ENCODE measurements at regions not wholly inside any gene's neighbourhood (a gene's known extent, or its start where the extent isn't known, plus 50 kb on each side); places are given as distances from the start of the nearest gene placed in this dataset.

- Mint-ChIP-seq H3K9me3 (no peaks in the 10 kb centered on the region), H3K4me1 (ENCODE audit: low read depth) (peaks cover 6% of the 10 kb centered on the region), H3K27me3 (ENCODE audit: low read depth) (no peaks in the 10 kb centered on the region), H3K36me3 (ENCODE audit: low read depth) (no peaks in the 10 kb centered on the region), H3K4me3 (no peak overlapping the region), H3K27ac (no peak overlapping the region)
These were observed 173.3 kb upstream of the S100G start for GRCh38 chrX:16476692-16477091.

DNA sequence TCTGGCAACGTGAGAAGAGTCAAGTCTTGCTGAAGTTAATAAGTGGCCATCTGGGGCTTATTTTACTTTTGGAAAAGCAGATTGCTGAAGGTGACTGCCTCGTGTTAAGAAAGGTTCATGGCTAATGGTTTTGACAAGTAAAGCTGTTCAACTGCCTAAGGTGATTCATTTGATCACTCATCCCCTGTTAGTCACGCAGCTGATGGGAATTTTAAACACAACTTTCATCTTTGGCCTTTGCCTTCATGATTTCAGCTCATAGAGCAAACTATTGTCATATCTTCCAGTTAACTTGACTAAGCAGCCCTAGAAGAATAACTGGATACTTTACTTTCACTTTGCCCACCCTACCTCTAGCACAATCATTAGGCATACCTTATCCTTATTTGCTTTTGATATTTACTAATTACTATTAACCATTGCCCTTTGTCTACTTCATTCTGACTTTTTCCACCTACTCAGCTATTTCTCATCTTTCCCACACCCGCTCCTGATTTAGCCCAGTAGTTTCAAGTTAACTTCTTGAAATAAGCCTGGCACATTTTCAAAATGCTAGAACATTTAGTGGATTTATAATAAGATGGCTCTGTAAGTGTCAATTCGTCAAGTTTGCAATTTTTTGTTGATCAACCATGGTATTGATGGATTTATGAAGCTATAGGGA, 170.6 kb upstream of the S100G start:
- Mint-ChIP-seq H3K27me3 (ENCODE audit: low read depth) (no peaks in the 10 kb centered on the region), H3K27ac (no peak overlapping the region), H3K36me3 (ENCODE audit: low read depth) (no peaks in the 10 kb centered on the region), H3K4me1 (ENCODE audit: low read depth) (peaks cover 6% of the 10 kb centered on the region), H3K4me3 (no peak overlapping the region), H3K9me3 (no peaks in the 10 kb centered on the region)

- Mint-ChIP-seq H3K4me3 (no peak overlapping the region), H3K27ac (no peak overlapping the region), H3K27me3 (ENCODE audit: low read depth) (no peaks in the 10 kb centered on the region), H3K36me3 (ENCODE audit: low read depth) (no peaks in the 10 kb centered on the region), H3K4me1 (ENCODE audit: low read depth) (peaks cover 9% of the 10 kb centered on the region), H3K9me3 (no peaks in the 10 kb centered on the region)
These were observed 169.9 kb upstream of the S100G start for GRCh38 chrX:16480049-16480448.

DNA sequence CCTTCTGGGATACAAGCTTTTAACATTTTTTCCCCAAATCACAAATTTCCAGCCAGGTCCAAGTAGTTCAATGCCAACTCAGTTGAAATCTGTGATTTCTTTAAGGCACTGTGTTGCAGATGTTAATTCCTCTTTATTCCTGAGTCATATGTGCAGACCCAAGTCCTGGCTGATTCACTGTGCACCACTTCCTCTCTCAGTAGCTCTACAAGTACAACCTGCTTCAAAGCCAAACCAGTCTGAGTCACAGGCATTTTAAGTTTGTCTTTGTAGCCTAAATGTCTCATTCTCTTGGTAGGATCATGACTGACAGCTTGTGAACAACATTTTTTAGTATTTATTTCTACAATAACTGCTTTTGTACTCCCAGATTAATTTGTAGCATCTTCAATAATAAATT, 165.6 kb upstream of the S100G start:
- Mint-ChIP-seq H3K27me3 (ENCODE audit: low read depth) (no peaks in the 10 kb centered on the region), H3K4me3 (no peak overlapping the region), H3K27ac (no peak overlapping the region), H3K9me3 (no peaks in the 10 kb centered on the region), H3K4me1 (ENCODE audit: low read depth) (peaks cover 7% of the 10 kb centered on the region), H3K36me3 (ENCODE audit: low read depth) (no peaks in the 10 kb centered on the region)

DNA sequence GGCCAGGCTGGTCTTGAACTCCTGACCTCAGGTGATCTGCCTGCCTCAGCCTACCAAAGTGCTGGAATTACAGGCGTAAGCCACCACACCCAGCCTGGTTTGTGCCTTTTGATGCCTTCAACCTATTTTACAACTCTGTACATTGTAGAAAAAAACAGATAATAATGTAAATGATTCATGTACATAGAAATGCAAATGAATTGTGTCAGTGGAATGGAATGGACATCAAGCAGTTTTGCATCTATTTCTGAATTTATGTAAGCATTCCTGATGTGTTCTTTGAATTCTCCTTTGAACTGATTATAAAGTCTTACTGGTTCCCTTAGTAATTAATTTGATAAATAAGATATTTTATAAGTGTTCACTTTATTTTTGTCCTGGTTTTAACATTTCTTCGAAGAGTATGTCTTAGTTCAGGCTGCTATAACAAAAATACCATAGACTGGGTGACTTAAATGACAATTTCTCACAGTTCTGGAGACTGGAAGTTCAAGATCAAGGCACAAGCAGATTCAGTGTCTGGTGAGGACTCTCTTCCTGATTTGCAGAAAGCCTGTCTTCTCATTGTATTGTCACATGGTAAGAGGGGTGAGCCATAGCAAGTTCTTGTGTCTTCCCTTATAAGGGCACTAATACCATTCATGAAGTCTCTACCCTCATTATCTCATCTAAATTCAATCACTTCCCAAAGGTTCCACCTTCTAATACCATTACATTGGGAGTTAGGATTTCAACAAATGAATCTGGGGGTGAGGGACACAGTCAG, 162.2 kb upstream of the S100G start:
- H3K27me3 Mint-ChIP-seq (ENCODE audit: low read depth) = no peaks in the 10 kb centered on the region
- H3K4me1 Mint-ChIP-seq (ENCODE audit: low read depth) = peaks cover 7% of the 10 kb centered on the region
- no peak overlapping the region for H3K27ac Mint-ChIP-seq
- no peaks in the 10 kb centered on the region for H3K36me3 Mint-ChIP-seq (ENCODE audit: low read depth)
- no peaks in the 10 kb centered on the region for H3K9me3 Mint-ChIP-seq
- H3K4me3 Mint-ChIP-seq = no peak overlapping the region

GRCh38 chrX:16488959-16489358, 161.0 kb upstream of the S100G start:
- Mint-ChIP-seq H3K36me3 (ENCODE audit: low read depth) (no peaks in the 10 kb centered on the region), H3K4me1 (ENCODE audit: low read depth) (peaks cover 7% of the 10 kb centered on the region), H3K4me3 (no peak overlapping the region), H3K9me3 (no peaks in the 10 kb centered on the region), H3K27ac (no peak overlapping the region), H3K27me3 (ENCODE audit: low read depth) (no peaks in the 10 kb centered on the region)

- H3K36me3 Mint-ChIP-seq (ENCODE audit: low read depth) = no peaks in the 10 kb centered on the region
- no peaks in the 10 kb centered on the region for H3K9me3 Mint-ChIP-seq
- no peak overlapping the region for H3K4me3 Mint-ChIP-seq
- no peaks in the 10 kb centered on the region for H3K4me1 Mint-ChIP-seq (ENCODE audit: low read depth)
- no peaks in the 10 kb centered on the region for H3K27me3 Mint-ChIP-seq (ENCODE audit: low read depth)
- H3K27ac Mint-ChIP-seq = no peak overlapping the region
These were observed 158.5 kb upstream of the S100G start for GRCh38 chrX:16491461-16491860.

DNA sequence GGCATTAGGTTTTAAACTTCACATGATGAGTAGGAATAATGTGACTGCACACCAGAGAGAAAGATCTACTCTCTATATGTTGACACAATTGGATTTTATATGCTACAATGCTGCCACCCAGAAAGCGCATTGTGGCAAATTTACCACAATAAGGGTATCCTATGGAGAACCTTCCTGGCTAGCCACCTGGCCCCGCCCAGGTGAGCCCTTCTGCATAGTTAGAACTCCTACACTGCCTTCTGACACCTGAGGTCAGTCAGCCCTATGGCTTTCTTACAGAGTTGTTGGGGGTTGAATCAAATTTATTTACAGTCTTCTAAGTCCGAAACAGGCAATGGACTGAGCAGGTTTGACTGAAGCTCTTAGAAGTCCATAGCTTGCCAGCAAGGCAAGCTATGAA, 153.8 kb upstream of the S100G start:
- H3K4me1 Mint-ChIP-seq (ENCODE audit: low read depth) = no peaks in the 10 kb centered on the region
- H3K27ac Mint-ChIP-seq = no peak overlapping the region
- H3K9me3 Mint-ChIP-seq = no peaks in the 10 kb centered on the region
- no peaks in the 10 kb centered on the region for H3K36me3 Mint-ChIP-seq (ENCODE audit: low read depth)
- no peak overlapping the region for H3K4me3 Mint-ChIP-seq
- H3K27me3 Mint-ChIP-seq (ENCODE audit: low read depth) = no peaks in the 10 kb centered on the region

DNA sequence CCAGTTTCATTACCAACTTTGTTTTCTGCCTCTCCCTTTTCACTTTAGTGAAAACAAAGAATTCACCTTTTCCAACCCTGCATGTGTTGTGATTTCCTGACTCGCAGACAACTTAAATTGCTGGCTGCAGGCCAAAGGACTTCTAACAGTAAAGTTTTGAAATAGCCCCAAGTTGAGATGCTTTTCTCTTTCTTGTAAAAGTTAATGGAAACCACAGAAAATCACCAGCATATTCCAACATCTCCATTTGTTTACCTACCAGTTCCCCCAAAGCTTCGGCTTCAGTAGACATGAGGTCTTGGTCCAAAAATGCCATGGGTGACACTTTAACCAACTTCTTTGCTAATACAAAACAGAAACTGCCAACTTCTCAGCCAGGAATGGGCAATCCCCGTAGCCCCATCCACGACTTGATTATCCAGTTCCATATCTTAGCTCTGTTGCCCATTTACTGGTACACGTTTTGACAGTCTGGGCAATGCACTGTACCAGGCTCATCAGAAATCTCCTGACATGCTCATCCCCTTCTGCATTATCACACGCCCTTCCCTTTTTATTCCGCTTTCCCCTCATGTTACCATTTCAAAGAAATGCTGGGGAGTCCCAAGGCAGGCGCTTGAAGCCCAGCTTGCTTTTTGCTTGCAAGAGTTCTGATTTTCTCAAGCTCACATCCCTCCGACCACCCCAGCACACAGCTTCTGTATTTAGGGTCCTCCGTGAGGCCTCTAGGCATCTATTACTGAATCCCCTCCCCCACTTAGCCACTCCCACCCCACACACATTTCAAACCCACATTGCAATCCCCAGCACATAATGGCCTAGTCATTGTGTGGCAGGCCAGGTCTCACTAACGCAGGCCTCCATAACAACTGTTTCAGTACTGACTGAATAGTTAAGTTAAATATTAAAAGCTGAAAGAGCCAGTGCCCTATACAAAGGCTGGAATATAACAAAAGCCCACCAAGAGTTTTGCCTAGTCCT, 137.9 kb upstream of the S100G start:
- H3K27ac Mint-ChIP-seq = no peak overlapping the region
- peaks cover 6% of the 10 kb centered on the region for H3K9me3 Mint-ChIP-seq
- H3K36me3 Mint-ChIP-seq (ENCODE audit: low read depth) = no peaks in the 10 kb centered on the region

DNA sequence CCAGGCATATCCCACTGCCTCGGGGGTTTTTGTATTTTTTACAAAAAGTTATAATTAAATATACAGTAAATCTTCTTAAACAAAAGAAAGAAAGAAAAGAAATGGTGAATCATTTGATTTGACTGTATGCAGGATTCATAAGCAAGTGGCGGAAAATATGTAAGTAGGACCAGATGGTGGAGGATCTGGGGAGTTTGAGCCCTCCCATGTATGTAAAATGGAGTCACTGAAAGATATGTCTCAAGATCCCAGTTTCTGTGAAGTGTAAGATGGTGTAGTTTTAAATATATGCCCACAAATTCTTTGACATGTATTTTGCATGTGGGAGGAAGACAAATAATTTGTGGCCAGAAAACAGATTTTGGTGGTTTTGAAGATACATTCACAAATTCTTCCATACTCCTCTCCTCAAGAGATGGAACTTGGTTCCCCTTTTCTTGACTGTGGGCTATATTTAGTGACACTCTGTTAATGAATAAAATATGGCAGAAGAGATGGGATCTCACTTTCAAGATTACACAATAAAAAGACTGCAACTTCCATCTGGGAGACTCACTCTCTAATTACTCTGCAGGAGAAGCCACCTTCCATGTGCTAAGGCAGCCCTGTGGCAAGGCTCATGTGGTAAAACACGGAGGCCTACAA, 133.6 kb upstream of the S100G start:
- Mint-ChIP-seq H3K4me1 (ENCODE audit: low read depth) (no peaks in the 10 kb centered on the region), H3K4me3 (no peak overlapping the region), H3K9me3 (peaks cover 10% of the 10 kb centered on the region), H3K27ac (no peak overlapping the region), H3K36me3 (ENCODE audit: low read depth) (no peaks in the 10 kb centered on the region), H3K27me3 (ENCODE audit: low read depth) (no peaks in the 10 kb centered on the region)

More for the DNA sequence above, 137.9 kb upstream of the S100G start:
- Mint-ChIP-seq H3K4me3 (no peak overlapping the region), H3K4me1 (ENCODE audit: low read depth) (no peaks in the 10 kb centered on the region), H3K27me3 (ENCODE audit: low read depth) (no peaks in the 10 kb centered on the region)

DNA sequence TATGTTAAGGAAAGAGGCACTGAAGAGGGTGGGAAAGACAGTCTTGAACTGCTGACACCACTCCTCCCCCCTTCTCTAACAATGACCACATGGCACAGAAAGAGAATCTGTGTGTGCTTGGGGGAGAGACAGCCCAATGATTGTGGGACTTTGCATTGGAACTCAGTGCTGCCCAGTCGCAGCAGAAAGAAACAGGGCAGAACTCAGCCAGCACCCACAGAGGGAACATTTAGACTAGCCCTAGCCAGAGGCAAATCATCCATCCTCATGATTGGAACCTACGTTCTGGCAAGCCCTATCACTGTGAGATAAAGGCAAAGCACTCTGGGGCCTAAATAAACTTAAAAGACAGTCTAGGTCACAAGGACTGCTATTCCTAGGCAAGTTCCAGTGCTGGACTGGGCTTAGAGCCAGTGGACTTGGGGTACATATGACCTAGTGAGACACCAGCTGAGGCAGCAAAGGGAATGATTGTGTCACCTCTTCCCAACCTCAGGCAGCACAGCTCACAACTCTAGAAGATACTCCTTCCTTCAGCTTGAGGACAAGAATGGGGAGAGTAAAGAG, 132.8 kb upstream of the S100G start:
- no peaks in the 10 kb centered on the region for H3K4me1 Mint-ChIP-seq (ENCODE audit: low read depth)
- no peak overlapping the region for H3K4me3 Mint-ChIP-seq
- H3K27me3 Mint-ChIP-seq (ENCODE audit: low read depth) = no peaks in the 10 kb centered on the region
- H3K36me3 Mint-ChIP-seq (ENCODE audit: low read depth) = no peaks in the 10 kb centered on the region
- H3K9me3 Mint-ChIP-seq = peaks cover 11% of the 10 kb centered on the region
- H3K27ac Mint-ChIP-seq = no peak overlapping the region

- Mint-ChIP-seq H3K27me3 (ENCODE audit: low read depth) (no peaks in the 10 kb centered on the region), H3K9me3 (peaks cover 11% of the 10 kb centered on the region), H3K4me3 (no peak overlapping the region), H3K36me3 (ENCODE audit: low read depth) (no peaks in the 10 kb centered on the region), H3K27ac (no peak overlapping the region), H3K4me1 (ENCODE audit: low read depth) (no peaks in the 10 kb centered on the region)
These were observed 131.8 kb upstream of the S100G start for GRCh38 chrX:16518131-16518530.

DNA sequence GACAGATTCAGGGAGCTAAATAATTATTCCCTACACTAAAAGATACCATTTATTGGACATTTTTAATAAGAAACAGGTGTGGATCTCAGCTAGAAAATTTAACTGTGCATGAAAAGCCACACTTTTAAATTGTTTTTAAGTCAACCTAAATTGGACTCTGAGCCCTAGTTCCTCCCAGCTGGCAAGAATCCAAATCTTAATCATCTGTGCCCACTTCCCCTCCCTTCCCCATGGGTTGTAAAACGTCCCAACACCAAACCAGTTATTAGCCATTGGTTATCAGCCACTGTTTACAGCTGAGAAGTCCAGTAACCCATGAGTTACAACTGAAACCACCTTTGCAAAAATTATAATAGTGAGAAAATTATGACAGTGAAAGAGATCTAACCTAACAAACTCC, 125.6 kb upstream of the S100G start:
- Mint-ChIP-seq H3K9me3 (peaks cover 20% of the 10 kb centered on the region), H3K4me3 (no peak overlapping the region), H3K27me3 (ENCODE audit: low read depth) (no peaks in the 10 kb centered on the region), H3K4me1 (ENCODE audit: low read depth) (peaks cover 12% of the 10 kb centered on the region), H3K36me3 (ENCODE audit: low read depth) (peaks cover 3% of the 10 kb centered on the region), H3K27ac (no peak overlapping the region)

GRCh38 chrX:16526003-16526402, 124.0 kb upstream of the S100G start:
- Mint-ChIP-seq H3K9me3 (peaks cover 20% of the 10 kb centered on the region), H3K27me3 (ENCODE audit: low read depth) (no peaks in the 10 kb centered on the region), H3K4me1 (ENCODE audit: low read depth) (peaks cover 16% of the 10 kb centered on the region), H3K36me3 (ENCODE audit: low read depth) (peaks cover 6% of the 10 kb centered on the region), H3K4me3 (no peak overlapping the region), H3K27ac (no peak overlapping the region)
